ENCODE measurements at regions not wholly inside any gene's neighbourhood (a gene's known extent, or its start where the extent isn't known, plus 50 kb on each side); places are given as distances from the start of the nearest gene placed in this dataset.
"Not testable (repeated sequence)": the region's sequence is repeated elsewhere in the genome, so short reads cannot be mapped to it uniquely, and the experiment has no call there.

DNA sequence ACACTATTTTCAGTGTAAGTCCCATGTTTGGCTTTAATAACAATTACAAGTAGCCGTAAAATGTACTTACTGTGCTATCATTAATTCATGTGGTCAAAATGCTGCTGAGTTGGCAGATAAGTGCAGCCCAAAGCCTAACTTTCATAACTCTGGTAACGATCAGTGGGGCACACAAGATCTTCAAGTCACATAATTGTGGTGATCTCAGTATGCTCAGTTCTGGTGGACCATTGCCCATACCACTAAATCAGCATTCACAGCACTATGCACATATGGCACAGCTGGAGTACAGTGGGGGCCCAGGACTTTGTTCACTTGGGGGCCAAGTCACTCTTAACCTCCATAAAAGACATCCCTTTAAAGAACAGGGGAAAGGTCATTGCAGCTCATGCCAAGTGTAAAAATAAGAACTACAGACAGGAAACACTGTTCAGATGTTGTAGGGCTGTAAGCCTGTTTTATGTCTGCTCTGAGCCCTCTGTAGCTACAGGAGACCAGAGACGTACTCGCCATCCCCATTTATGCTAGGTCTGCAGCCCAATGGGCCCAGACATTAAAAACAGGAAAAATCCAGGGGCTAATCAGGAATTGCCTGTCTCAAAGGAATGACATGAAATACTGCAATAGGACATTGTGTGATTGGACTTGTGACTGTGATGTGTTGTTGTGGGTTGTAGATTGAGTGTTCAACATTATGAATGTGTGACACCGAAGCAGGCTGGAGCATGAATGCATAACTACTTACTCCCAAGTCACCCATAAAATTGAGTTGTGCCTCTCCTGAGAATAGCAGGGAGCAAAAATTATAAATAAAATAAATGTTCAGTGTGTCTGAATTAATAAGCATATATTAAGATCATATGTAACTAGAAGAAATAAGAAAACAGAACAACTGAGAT is 282.5 kb upstream of the EPHA3 start:
- WGBS, 3 donors: 85 to 87% (median 86%) methylated on average over 5 of the region's 5 CpGs
- FAIRE-seq (no peak), DNase-seq (peak in 1 of 2 donors; percentile 34)
- no peaks in the 10 kb centered on the region for H3K36me3 ChIP-seq (ENCODE audit: control insufficient read depth in 3 of 3, insufficient read depth in 2 of 3, low read depth in 1 of 3, low read length in 3 of 3)
- no peak overlapping the region for H3K4me3 ChIP-seq (ENCODE audit: low read depth in 1 of 3, low read length in 3 of 3)
- no peaks in the 10 kb centered on the region for H3K9me3 ChIP-seq (ENCODE audit: control insufficient read depth in 2 of 2, insufficient read depth in 1 of 2, low read depth in 1 of 2, low read length in 1 of 2)
- H3K27me3 ChIP-seq (ENCODE audit: control insufficient read depth in 3 of 3, insufficient read depth in 3 of 3, low read length in 3 of 3): no peaks in the 10 kb centered on the region
- H3K4me1 ChIP-seq (ENCODE audit: control insufficient read depth in 3 of 3, insufficient read depth in 2 of 3, low read depth in 1 of 3, low read length in 2 of 3): no peaks in the 10 kb centered on the region
- H3K27ac ChIP-seq (ENCODE audit: low read depth in 1 of 3, low read length in 2 of 3): no peak overlapping the region

DNA sequence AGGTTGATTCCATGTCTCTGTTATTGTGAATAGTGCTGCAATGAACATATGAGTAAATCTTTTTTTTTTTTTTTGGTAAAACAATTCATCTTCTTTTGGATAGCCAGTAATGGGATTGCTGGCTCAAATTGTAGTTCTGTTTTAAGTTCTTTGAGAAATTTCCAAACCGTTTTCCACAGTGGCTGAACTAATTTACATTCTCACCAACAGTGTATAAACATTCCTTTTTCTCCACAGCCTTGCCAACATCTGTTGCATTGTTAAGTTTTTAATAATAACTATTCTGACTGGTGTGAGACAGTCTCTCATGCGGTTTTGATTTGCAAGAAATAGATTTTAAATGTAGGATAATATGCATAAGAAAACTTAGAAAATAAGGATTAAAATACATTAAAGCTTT is 279.0 kb upstream of the EPHA3 start:
- WGBS, 3 donors: 44 to 54% (median 54%) methylated on average over 2 of the region's 2 CpGs
- Histone ChIP-seq H3K4me3 (ENCODE audit: low read depth in 1 of 3, low read length in 3 of 3) (no peak overlapping the region), H3K36me3 (ENCODE audit: control insufficient read depth in 3 of 3, insufficient read depth in 2 of 3, low read depth in 1 of 3, low read length in 3 of 3) (no peaks in the 10 kb centered on the region), H3K4me1 (ENCODE audit: control insufficient read depth in 3 of 3, insufficient read depth in 2 of 3, low read depth in 1 of 3, low read length in 2 of 3) (no peaks in the 10 kb centered on the region), H3K9me3 (ENCODE audit: control insufficient read depth in 2 of 2, insufficient read depth in 1 of 2, low read depth in 1 of 2, low read length in 1 of 2) (no peaks in the 10 kb centered on the region), H3K27me3 (ENCODE audit: control insufficient read depth in 3 of 3, insufficient read depth in 3 of 3, low read length in 3 of 3) (no peaks in the 10 kb centered on the region), H3K27ac (ENCODE audit: low read depth in 1 of 3, low read length in 2 of 3) (no peak overlapping the region)
- FAIRE-seq (no peak), DNase-seq (no peak)

DNA sequence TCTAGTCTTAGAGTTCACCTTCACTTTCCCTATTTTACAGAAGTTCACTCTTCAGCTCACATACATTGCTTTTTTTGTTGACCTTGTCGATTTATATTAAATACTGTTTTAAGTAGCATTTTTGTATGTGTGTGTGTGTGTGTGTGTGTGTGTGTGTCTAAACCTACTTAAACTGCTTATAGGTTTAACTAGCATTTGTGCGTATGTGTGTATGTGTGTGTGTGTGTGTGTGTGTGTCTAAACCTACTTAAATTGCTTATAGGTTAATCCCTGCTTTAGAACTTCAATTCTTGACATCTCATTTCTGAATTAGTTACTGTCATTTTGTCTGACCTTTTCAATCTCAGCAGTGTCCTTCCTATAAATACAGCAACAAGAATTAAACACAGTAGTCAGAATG is 254.8 kb upstream of the EPHA3 start:
- Histone ChIP-seq H3K36me3 (ENCODE audit: control insufficient read depth in 3 of 3, insufficient read depth in 2 of 3, low read depth in 1 of 3, low read length in 3 of 3) (no peaks in the 10 kb centered on the region), H3K27me3 (ENCODE audit: control insufficient read depth in 3 of 3, insufficient read depth in 3 of 3, low read length in 3 of 3) (no peaks in the 10 kb centered on the region), H3K4me1 (ENCODE audit: control insufficient read depth in 3 of 3, insufficient read depth in 2 of 3, low read depth in 1 of 3, low read length in 2 of 3) (no peaks in the 10 kb centered on the region), H3K9me3 (ENCODE audit: control insufficient read depth in 2 of 2, insufficient read depth in 1 of 2, low read depth in 1 of 2, low read length in 1 of 2) (no peaks in the 10 kb centered on the region), H3K27ac (ENCODE audit: low read depth in 1 of 3, low read length in 2 of 3) (no peak overlapping the region), H3K4me3 (ENCODE audit: low read depth in 1 of 3, low read length in 3 of 3) (no peak overlapping the region)
- no peak for FAIRE-seq
- no peak for DNase-seq
- WGBS, 3 donors: 83 to 86% (median 86%) methylated on average over 2 of the region's 2 CpGs

DNA sequence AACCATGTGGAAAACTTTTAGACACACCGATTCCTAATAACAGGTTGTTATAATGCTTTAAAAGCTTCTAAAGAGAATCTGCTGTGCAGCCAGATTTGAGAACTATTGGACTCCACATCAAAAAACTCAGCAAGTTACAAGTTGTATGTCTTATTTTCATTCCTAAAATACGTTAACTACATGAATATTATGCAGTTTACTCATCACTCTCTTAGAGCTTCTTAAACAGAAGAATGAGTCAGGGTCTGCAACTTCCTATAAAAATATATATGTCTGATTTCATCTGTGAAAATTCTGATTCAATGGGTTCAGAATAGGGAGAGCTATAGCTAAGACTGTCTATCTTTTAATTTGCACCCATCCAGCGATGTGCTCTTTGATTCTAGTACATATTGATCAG is 244.2 kb upstream of the EPHA3 start:
- no peak for FAIRE-seq
- Histone ChIP-seq H3K4me1 (ENCODE audit: control insufficient read depth in 3 of 3, insufficient read depth in 2 of 3, low read depth in 1 of 3, low read length in 2 of 3) (no peaks in the 10 kb centered on the region), H3K36me3 (ENCODE audit: control insufficient read depth in 3 of 3, insufficient read depth in 2 of 3, low read depth in 1 of 3, low read length in 3 of 3) (no peaks in the 10 kb centered on the region), H3K4me3 (ENCODE audit: low read depth in 1 of 3, low read length in 3 of 3) (no peak overlapping the region), H3K9me3 (ENCODE audit: control insufficient read depth in 2 of 2, insufficient read depth in 1 of 2, low read depth in 1 of 2, low read length in 1 of 2) (no peaks in the 10 kb centered on the region), H3K27me3 (ENCODE audit: control insufficient read depth in 3 of 3, insufficient read depth in 3 of 3, low read length in 3 of 3) (no peaks in the 10 kb centered on the region), H3K27ac (ENCODE audit: low read depth in 1 of 3, low read length in 2 of 3) (no peak overlapping the region)
- DNase-seq: no peak
- WGBS, 3 donors: 55 to 80% (median 58%) methylated on average over 3 of the region's 3 CpGs

DNA sequence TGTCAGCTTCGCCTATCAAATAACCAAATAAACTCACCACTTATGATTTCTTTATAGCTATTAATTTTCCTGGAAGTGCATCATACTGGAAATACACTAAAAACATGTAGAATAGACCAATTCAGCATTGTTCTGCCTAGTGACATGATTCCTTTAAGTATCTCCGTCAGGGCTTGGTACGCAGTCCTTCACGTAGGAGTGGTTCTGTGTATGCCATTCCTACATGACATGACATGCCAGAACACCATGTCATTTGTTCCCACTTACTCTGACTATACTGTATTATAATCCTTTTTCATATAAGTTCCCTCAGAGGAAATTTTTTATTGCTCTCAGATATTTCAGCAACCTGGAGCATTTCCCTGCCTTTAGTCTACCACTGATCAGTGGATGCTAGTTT is 230.7 kb upstream of the EPHA3 start:
- no peaks in the 10 kb centered on the region for H3K9me3 ChIP-seq (ENCODE audit: control insufficient read depth in 2 of 2, insufficient read depth in 1 of 2, low read depth in 1 of 2, low read length in 1 of 2)
- FAIRE-seq: no peak
- no peaks in the 10 kb centered on the region for H3K36me3 ChIP-seq (ENCODE audit: control insufficient read depth in 3 of 3, insufficient read depth in 2 of 3, low read depth in 1 of 3, low read length in 3 of 3)
- 86 to 94% (median 91%) methylated on average over 4 of the region's 4 CpGs for WGBS, 3 donors
- no peak overlapping the region for H3K4me3 ChIP-seq (ENCODE audit: low read depth in 1 of 3, low read length in 3 of 3)
- no peaks in the 10 kb centered on the region for H3K27me3 ChIP-seq (ENCODE audit: control insufficient read depth in 3 of 3, insufficient read depth in 3 of 3, low read length in 3 of 3)
- DNase-seq: no peak
- no peak overlapping the region for H3K27ac ChIP-seq (ENCODE audit: low read depth in 1 of 3, low read length in 2 of 3)
- no peaks in the 10 kb centered on the region for H3K4me1 ChIP-seq (ENCODE audit: control insufficient read depth in 3 of 3, insufficient read depth in 2 of 3, low read depth in 1 of 3, low read length in 2 of 3)

DNA sequence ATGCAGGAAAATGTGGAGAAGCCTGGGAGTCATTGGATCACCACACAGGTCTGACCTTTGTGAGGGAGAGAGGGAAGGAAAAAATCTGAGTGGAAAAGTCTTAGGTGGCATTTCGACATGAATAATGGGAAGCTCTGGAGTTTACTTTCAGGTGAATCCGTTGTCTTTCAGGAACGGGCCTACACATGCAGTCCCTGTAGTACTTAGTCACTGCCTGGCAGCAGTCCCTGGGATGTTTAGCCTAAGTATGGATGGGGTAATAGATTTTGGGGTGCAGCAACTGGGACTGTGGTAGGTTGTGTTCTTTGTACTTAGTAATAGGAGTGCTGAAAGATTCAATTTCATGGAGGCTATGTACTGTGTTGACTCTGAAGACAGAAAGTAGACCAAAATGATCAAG is 227.5 kb upstream of the EPHA3 start:
- no peaks in the 10 kb centered on the region for H3K36me3 ChIP-seq (ENCODE audit: control insufficient read depth in 3 of 3, insufficient read depth in 2 of 3, low read depth in 1 of 3, low read length in 3 of 3)
- H3K4me1 ChIP-seq (ENCODE audit: control insufficient read depth in 3 of 3, insufficient read depth in 2 of 3, low read depth in 1 of 3, low read length in 2 of 3): no peaks in the 10 kb centered on the region
- H3K27ac ChIP-seq (ENCODE audit: low read depth in 1 of 3, low read length in 2 of 3): no peak overlapping the region
- no peak overlapping the region for H3K4me3 ChIP-seq (ENCODE audit: low read depth in 1 of 3, low read length in 3 of 3)
- H3K27me3 ChIP-seq (ENCODE audit: control insufficient read depth in 3 of 3, insufficient read depth in 3 of 3, low read length in 3 of 3): no peaks in the 10 kb centered on the region
- 79 to 85% (median 85%) methylated on average over 3 of the region's 3 CpGs for WGBS, 3 donors
- no peak for DNase-seq
- FAIRE-seq: no peak
- H3K9me3 ChIP-seq (ENCODE audit: control insufficient read depth in 2 of 2, insufficient read depth in 1 of 2, low read depth in 1 of 2, low read length in 1 of 2): no peaks in the 10 kb centered on the region

DNA sequence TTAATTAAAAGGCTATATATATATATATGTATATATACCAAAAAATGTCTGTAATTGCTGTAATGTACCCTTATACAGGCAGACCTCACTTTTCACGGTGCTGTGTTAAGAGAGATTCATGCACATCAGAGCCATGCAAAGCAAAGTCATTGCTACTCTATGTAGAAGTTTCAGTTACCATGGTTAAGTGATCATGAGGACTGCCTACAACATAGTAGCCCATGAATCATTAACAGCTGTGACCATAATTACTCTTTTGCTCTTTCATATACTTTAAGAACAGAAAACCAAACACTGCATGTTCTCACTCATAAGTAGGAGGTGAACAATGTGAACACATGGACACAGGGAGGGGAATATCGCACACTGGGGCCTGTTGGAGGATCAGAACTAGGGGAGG is 225.3 kb upstream of the EPHA3 start:
- Histone ChIP-seq H3K4me1 (ENCODE audit: control insufficient read depth in 3 of 3, insufficient read depth in 2 of 3, low read depth in 1 of 3, low read length in 2 of 3) (no peaks in the 10 kb centered on the region), H3K27me3 (ENCODE audit: control insufficient read depth in 3 of 3, insufficient read depth in 3 of 3, low read length in 3 of 3) (no peaks in the 10 kb centered on the region), H3K9me3 (ENCODE audit: control insufficient read depth in 2 of 2, insufficient read depth in 1 of 2, low read depth in 1 of 2, low read length in 1 of 2) (peaks cover 0 to 5% of the 10 kb centered on the region in 2 donors), H3K4me3 (ENCODE audit: low read depth in 1 of 3, low read length in 3 of 3) (no peak overlapping the region), H3K36me3 (ENCODE audit: control insufficient read depth in 3 of 3, insufficient read depth in 2 of 3, low read depth in 1 of 3, low read length in 3 of 3) (no peaks in the 10 kb centered on the region), H3K27ac (ENCODE audit: low read depth in 1 of 3, low read length in 2 of 3) (no peak overlapping the region)
- DNase-seq (no peak), FAIRE-seq (no peak)
- 76 to 82% (median 76%) methylated on average over 2 of the region's 2 CpGs for WGBS, 3 donors

DNA sequence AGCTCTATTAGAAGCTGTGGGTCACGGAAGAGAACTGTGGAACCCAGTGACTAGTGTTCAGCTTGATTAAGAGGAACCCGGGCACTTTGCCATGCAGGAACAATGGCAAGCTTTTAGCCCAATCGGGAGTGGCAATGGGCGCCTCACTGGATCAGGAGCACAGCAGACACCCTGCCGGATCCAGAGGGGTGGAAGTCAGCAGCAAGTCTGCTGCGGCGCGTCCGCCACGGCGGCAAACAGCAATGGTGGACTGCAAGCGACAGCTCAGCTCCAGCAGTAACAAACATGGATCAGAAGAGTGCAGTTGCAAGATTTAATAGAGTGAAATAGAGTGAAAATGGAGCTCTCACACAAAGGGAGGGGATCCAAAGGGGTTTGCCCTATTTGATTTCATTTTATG is 220.8 kb upstream of the EPHA3 start:
- H3K4me1 ChIP-seq (ENCODE audit: control insufficient read depth in 3 of 3, insufficient read depth in 2 of 3, low read depth in 1 of 3, low read length in 2 of 3); H3K27ac ChIP-seq (ENCODE audit: low read depth in 1 of 3, low read length in 2 of 3); H3K4me3 ChIP-seq (ENCODE audit: low read depth in 1 of 3, low read length in 3 of 3); FAIRE-seq; DNase-seq; H3K36me3 ChIP-seq (ENCODE audit: control insufficient read depth in 3 of 3, insufficient read depth in 2 of 3, low read depth in 1 of 3, low read length in 3 of 3); H3K9me3 ChIP-seq (ENCODE audit: control insufficient read depth in 2 of 2, insufficient read depth in 1 of 2, low read depth in 1 of 2, low read length in 1 of 2); H3K27me3 ChIP-seq (ENCODE audit: control insufficient read depth in 3 of 3, insufficient read depth in 3 of 3, low read length in 3 of 3): not testable (repeated sequence)
- WGBS, 3 donors: 93 to 96% (median 93%) methylated on average over 12 of the region's 12 CpGs

DNA sequence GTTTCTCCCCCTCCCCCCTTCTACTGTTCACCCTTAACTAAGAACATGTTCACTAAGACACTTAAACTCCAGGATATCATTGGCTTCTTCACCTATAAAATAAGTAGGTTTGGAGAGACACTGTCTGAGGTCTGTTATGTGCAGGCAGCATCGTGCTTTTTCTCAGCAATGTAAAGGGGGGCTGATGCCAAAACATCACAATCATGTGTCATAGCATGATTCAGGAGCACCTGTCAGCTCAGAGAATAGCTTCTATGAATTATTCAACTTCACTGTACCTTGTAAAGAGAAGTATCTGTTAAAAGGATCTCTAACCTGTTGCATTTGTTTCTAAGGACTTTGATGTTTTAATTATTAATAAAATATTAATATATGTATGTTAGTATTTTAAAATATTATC is 211.4 kb upstream of the EPHA3 start:
- no peaks in the 10 kb centered on the region for H3K27me3 ChIP-seq (ENCODE audit: control insufficient read depth in 3 of 3, insufficient read depth in 3 of 3, low read length in 3 of 3)
- WGBS, 3 donors: 50 to 84% (median 59%) methylated on average over 1 of the region's 1 CpG
- FAIRE-seq (no peak), DNase-seq (no peak)
- H3K4me3 ChIP-seq (ENCODE audit: low read depth in 1 of 3, low read length in 3 of 3): no peak overlapping the region
- H3K4me1 ChIP-seq (ENCODE audit: control insufficient read depth in 3 of 3, insufficient read depth in 2 of 3, low read depth in 1 of 3, low read length in 2 of 3): no peaks in the 10 kb centered on the region
- H3K9me3 ChIP-seq (ENCODE audit: control insufficient read depth in 2 of 2, insufficient read depth in 1 of 2, low read depth in 1 of 2, low read length in 1 of 2): no peaks in the 10 kb centered on the region
- H3K36me3 ChIP-seq (ENCODE audit: control insufficient read depth in 3 of 3, insufficient read depth in 2 of 3, low read depth in 1 of 3, low read length in 3 of 3): no peaks in the 10 kb centered on the region
- no peak overlapping the region for H3K27ac ChIP-seq (ENCODE audit: low read depth in 1 of 3, low read length in 2 of 3)

All from small intestine (tissue), 7 donors.